D721Med (cell line): ENCODE measurements at regions not wholly inside any gene's neighbourhood (a gene's known extent, or its start where the extent isn't known, plus 50 kb on each side); places are given as distances from the start of the nearest gene placed in this dataset.
"Not testable (repeated sequence)": the region's sequence is repeated elsewhere in the genome, so short reads cannot be mapped to it uniquely, and the experiment has no call there.

Experiments
- DNase-seq: peaks from one replicate; pipeline ENCODE4 v3.0.0; 2011; ENCODE audit warnings: low spot score; ENCODE audit not compliant: insufficient read length
- FAIRE-seq: peaks from 2 replicates; lab custom pipeline; 2011; peaks lifted over from hg19 to GRCh38; lab: Jason Lieb, UNC
- CTCF ChIP-seq: IDR thresholded peaks from 2 replicates; pipeline ENCODE4 v1.5.1; 2012; ENCODE audit warnings: mild to moderate bottlenecking, control low read depth; ENCODE audit not compliant: insufficient read depth; ENCODE audit errors: missing control alignments

DNA sequence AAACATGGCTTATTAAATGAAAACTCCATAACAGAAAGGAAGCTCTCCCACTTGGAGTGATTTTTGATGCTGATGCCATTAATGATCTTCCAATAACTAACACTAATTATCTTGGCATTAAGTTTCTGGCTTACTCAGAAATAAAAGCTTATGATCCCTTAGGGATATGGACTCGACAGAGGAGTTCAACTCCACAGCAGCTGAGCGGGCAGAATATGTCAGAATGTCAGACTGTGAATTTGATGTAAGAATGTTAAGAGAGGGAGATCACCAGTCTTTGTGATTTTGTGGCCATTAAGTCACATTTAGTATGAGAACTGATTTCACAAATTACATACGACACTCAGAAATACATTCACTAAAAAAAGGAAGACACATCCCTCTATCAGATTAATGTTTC is 2244.0 kb downstream of the ARAP2 start:
- FAIRE-seq (peak; percentile 70), DNase-seq (no peak)
- no peak for TF ChIP-seq CTCF

DNA sequence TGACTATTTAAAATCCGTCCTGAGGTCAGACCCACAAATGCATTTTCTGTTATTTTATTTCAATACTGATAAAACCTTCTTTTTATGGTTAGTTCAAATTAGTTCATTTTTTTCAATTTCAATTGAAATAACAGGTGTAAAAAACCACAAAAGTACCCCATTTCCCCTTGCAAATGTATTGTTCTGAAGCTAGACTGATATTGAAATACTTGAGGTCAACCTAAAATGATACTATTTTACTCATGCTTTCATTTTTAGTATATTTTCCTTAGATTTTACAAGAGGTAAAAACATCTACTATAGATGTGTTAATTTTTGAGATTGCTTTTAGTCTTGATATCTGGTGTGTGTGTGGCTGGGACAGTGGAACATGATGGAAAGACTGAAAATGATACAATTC is 2237.8 kb downstream of the ARAP2 start:
- DNase-seq, FAIRE-seq: not testable (repeated sequence)

DNA sequence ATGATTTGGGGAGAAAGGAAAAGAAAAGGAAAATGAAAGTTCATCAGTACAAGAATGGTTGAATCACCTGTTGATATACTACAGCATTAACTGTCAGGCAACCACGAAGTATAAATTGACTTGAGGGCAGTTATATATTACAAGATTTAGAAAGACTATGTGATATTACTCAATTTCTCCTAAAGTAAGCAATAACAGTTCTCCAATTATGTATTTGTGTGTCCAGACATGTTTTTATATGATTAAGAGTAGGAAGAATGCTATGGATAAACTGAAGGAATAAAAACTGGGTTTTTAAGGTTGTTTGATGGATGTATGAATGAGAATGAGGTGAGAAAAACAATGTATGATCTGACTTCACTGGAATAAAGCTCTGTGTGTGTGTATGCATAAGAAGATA is 2234.4 kb downstream of the ARAP2 start:
- no peak for DNase-seq
- TF ChIP-seq CTCF: no peak
- peak; percentile 16 for FAIRE-seq

- no peak for DNase-seq
- no peak for FAIRE-seq
- TF ChIP-seq CTCF: no peak
These were observed 2233.4 kb downstream of the ARAP2 start for GRCh38 chr4:34010751-34011519.

DNA sequence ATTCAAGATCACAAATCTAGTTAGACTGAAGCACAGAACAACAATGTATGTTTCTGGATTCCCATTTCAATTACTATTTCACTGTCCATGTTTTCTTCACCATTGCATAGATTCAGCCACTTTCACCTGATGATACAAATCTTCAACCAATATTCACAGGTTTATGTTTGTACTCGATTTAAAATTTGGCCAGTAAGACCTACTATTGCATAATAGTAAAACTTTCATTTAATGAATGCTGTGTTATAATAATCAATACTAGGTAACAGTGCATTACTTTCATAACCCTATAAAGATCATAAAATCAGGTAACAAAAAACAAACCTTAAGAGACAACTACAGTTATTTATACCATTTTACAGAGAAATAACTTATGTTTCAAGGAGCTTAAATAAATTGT is 2209.1 kb downstream of the ARAP2 start:
- no peak for TF ChIP-seq CTCF

DNA sequence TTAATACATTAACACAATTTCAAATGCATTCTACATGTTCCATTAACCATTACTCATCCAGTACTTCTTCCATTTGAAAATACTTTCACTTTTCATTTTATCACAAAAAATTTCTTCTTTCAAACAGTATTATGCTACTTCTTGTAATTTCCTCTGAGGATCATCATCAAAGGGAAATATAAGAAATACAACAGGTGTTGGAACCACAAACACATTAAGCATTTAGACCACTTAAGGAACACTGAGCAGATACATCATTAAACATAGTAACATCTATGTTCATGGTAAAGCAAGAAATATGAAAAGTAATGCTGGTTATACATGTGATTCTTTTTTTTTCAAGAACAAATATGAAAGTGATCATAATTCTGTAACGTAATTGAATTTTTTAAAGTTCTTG is 2207.0 kb downstream of the ARAP2 start:
- no peak for DNase-seq
- FAIRE-seq: peak; percentile 35
- TF ChIP-seq CTCF: no peak

More for the DNA sequence above, 2209.1 kb downstream of the ARAP2 start:
- DNase-seq: no peak
- no peak for FAIRE-seq

- DNase-seq: no peak
- no peak for TF ChIP-seq CTCF
- FAIRE-seq: no peak
These were observed 2204.5 kb downstream of the ARAP2 start for GRCh38 chr4:34039766-34040165.
